ENCODE measurements at regions not wholly inside any gene's neighbourhood (a gene's known extent, or its start where the extent isn't known, plus 50 kb on each side); places are given as distances from the start of the nearest gene placed in this dataset.
"Not testable (repeated sequence)": the region's sequence is repeated elsewhere in the genome, so short reads cannot be mapped to it uniquely, and the experiment has no call there.

GRCh38 chr1:163999131-163999530, 559.9 kb upstream of the PBX1 start:
- Mint-ChIP-seq H3K27me3 (no peaks in the 10 kb centered on the region), H3K9me3 (peaks cover 70% of the 10 kb centered on the region), H3K4me1 (ENCODE audit: low read depth) (no peaks in the 10 kb centered on the region), H3K4me3 (no peak overlapping the region), H3K36me3 (ENCODE audit: low read depth) (no peaks in the 10 kb centered on the region), H3K27ac (no peak overlapping the region)
- intact Hi-C loops (cut with micrococcal nuclease) = no loop called here

DNA sequence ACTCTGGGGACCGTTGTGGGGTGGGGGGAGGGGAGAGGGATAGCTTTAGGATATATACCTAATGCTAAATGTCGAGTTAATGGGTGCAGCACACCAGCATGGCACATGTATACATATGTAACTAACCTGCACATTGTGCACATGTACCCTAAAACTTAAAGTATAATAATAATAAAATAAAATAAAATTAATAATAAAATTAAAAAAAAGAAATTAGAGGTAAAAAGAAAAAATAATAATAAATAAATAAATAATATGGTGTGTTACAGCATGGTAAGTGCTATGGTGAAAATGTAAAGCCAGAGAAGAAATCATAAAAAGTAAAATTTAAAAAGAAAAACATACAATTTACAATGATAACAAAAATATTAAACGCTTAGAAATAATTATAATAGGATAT, 552.8 kb upstream of the PBX1 start:
- H3K27ac Mint-ChIP-seq; H3K27me3 Mint-ChIP-seq; H3K4me3 Mint-ChIP-seq; H3K4me1 Mint-ChIP-seq (ENCODE audit: low read depth); H3K36me3 Mint-ChIP-seq (ENCODE audit: low read depth); intact Hi-C loops (cut with micrococcal nuclease): not testable (repeated sequence)
- H3K9me3 Mint-ChIP-seq = peaks cover 62% of the 10 kb centered on the region

GRCh38 chr1:164006621-164007020, 552.4 kb upstream of the PBX1 start:
- Mint-ChIP-seq H3K27ac (no peak overlapping the region), H3K36me3 (ENCODE audit: low read depth) (no peaks in the 10 kb centered on the region), H3K4me1 (ENCODE audit: low read depth) (no peaks in the 10 kb centered on the region), H3K4me3 (no peak overlapping the region), H3K9me3 (peaks cover 61% of the 10 kb centered on the region), H3K27me3 (no peaks in the 10 kb centered on the region)
- intact Hi-C loops (cut with micrococcal nuclease) = no loop called here

- Mint-ChIP-seq H3K27me3 (no peaks in the 10 kb centered on the region), H3K9me3 (peaks cover 11% of the 10 kb centered on the region), H3K4me1 (ENCODE audit: low read depth) (no peaks in the 10 kb centered on the region), H3K4me3 (no peak overlapping the region), H3K27ac (no peak overlapping the region), H3K36me3 (ENCODE audit: low read depth) (no peaks in the 10 kb centered on the region)
- intact Hi-C loops (cut with micrococcal nuclease) = no loop called here
These were observed 541.7 kb upstream of the PBX1 start for GRCh38 chr1:164017239-164017638.

DNA sequence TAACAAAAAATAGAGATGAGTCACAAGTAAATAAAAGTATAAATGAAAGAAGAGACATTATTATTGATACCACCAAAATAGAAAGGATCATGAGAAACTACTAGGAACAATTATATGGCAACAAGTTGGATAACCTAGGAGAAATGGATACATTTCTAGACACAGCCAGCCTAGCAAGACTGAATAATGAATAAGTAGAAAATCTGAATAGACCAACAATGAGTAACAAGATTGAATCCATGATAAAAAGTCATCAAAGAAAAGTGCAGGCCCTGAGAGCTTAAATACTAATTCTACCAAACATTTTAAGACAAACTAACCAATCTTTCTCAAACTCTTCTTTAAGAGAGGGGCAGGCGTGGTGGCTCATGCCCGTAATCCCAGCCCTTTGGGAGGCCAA, 538.6 kb upstream of the PBX1 start:
- Mint-ChIP-seq H3K36me3 (ENCODE audit: low read depth) (no peaks in the 10 kb centered on the region), H3K9me3 (peaks cover 20% of the 10 kb centered on the region), H3K27ac (no peak overlapping the region), H3K4me3 (no peak overlapping the region), H3K27me3 (no peaks in the 10 kb centered on the region), H3K4me1 (ENCODE audit: low read depth) (no peaks in the 10 kb centered on the region)
- intact Hi-C loops (cut with micrococcal nuclease) = no loop called here

DNA sequence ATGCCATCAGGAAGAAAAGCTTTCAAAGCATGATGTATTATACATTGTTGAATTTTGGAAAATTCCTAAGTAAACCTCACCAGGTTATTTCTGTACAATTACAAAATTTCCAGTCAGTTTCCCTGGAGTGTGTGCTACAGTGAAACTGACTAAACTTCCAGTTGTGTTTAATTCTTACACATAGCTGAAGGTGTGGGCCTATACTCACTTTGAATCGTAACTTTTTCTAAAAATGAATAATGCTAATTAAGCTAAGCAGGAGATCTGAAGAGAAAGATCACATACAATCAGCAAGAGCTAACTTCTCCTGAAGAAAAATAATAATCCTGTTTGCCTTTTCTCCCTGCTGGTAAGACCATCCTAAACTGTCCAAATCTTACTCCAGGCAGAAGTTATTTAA, 537.2 kb upstream of the PBX1 start:
- H3K27ac Mint-ChIP-seq = no peak overlapping the region

DNA sequence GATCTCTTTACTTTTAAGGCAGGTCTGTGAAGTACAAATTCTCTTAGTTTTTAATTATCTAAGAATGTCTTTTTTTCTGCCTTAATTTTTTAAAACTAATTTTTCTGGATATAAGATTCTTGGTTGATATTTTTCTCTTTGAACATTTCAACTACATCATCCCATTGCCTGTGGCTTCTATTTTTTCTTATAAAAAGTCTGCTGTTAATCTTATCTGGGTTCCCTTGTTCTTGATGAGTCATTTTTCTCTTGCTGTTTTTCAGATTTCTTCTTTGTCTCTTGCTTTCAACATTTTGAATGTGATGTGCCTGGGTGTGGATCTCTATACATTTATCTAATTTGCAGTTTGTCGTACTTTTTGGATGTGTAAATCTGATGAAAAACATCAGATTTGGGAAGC, 525.2 kb upstream of the PBX1 start:
- no peaks in the 10 kb centered on the region for H3K27me3 Mint-ChIP-seq
- H3K4me1 Mint-ChIP-seq (ENCODE audit: low read depth) = no peaks in the 10 kb centered on the region
- H3K36me3 Mint-ChIP-seq (ENCODE audit: low read depth) = no peaks in the 10 kb centered on the region
- H3K9me3 Mint-ChIP-seq = peaks cover 32% of the 10 kb centered on the region
- no peak overlapping the region for H3K27ac Mint-ChIP-seq
- H3K4me3 Mint-ChIP-seq = no peak overlapping the region
- intact Hi-C loops (cut with micrococcal nuclease) = no loop called here

More for the DNA sequence above, 537.2 kb upstream of the PBX1 start:
- H3K4me3 Mint-ChIP-seq = no peak overlapping the region
- no peaks in the 10 kb centered on the region for H3K4me1 Mint-ChIP-seq (ENCODE audit: low read depth)
- H3K36me3 Mint-ChIP-seq (ENCODE audit: low read depth) = no peaks in the 10 kb centered on the region
- intact Hi-C loops (cut with micrococcal nuclease) = no loop called here
- H3K27me3 Mint-ChIP-seq = no peaks in the 10 kb centered on the region
- peaks cover 22% of the 10 kb centered on the region for H3K9me3 Mint-ChIP-seq

DNA sequence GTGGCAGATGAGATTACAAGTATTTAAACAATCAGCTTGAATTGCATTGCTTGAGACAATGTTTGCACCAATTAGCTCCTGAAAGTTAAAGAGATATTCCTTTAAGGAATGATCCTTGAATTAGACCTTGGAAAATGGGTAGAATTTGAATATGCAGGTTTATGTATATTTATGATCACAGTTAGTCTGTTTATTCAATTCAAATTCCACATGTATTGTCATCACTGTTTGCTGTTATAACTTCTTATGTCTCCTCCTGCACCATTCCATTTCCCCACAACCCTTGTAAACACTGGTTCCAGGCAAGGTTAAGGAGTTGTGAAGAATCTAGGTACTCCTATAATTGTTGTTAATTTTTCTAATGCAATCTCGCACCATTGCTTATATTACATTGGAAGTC, 518.2 kb upstream of the PBX1 start:
- no peak overlapping the region for H3K4me3 Mint-ChIP-seq
- intact Hi-C loops (cut with micrococcal nuclease) = no loop called here
- H3K9me3 Mint-ChIP-seq = peaks cover 1% of the 10 kb centered on the region
- H3K4me1 Mint-ChIP-seq (ENCODE audit: low read depth) = no peaks in the 10 kb centered on the region
- H3K36me3 Mint-ChIP-seq (ENCODE audit: low read depth) = no peaks in the 10 kb centered on the region
- no peak overlapping the region for H3K27ac Mint-ChIP-seq
- H3K27me3 Mint-ChIP-seq = no peaks in the 10 kb centered on the region

- Mint-ChIP-seq H3K4me1 (ENCODE audit: low read depth) (no peaks in the 10 kb centered on the region), H3K9me3 (peaks cover 24% of the 10 kb centered on the region), H3K27me3 (no peaks in the 10 kb centered on the region), H3K27ac (no peak overlapping the region), H3K4me3 (no peak overlapping the region), H3K36me3 (ENCODE audit: low read depth) (no peaks in the 10 kb centered on the region)
- intact Hi-C loops (cut with micrococcal nuclease) = no loop called here
These were observed 507.2 kb upstream of the PBX1 start for GRCh38 chr1:164051782-164052181.

- intact Hi-C loops (cut with micrococcal nuclease) = no loop called here
- Mint-ChIP-seq H3K27me3 (no peaks in the 10 kb centered on the region), H3K4me1 (ENCODE audit: low read depth) (no peaks in the 10 kb centered on the region), H3K4me3 (no peak overlapping the region), H3K27ac (no peak overlapping the region), H3K36me3 (ENCODE audit: low read depth) (no peaks in the 10 kb centered on the region), H3K9me3 (peaks cover 24% of the 10 kb centered on the region)
These were observed 504.7 kb upstream of the PBX1 start for GRCh38 chr1:164054331-164054730.

DNA sequence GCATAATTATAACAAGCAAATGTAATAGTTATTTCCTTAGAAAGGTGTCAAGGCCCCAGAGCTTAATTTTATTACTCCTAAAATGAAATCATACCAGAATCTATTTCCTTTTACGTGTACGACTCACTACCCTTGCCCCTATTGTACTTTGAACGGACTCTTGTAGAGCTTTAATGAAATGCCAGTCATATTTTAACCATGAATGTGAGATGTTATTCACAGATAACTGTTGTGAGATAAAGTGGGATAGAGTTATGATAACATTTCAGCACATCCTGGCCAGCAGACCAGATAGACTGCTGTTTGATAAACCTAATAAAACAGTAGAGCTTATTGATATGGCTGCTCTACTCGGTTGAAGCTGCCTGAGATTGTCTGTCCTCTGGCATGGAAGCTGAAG, 500.8 kb upstream of the PBX1 start:
- no peaks in the 10 kb centered on the region for H3K4me1 Mint-ChIP-seq (ENCODE audit: low read depth)
- H3K9me3 Mint-ChIP-seq = peaks cover 21% of the 10 kb centered on the region
- no peaks in the 10 kb centered on the region for H3K27me3 Mint-ChIP-seq
- no peak overlapping the region for H3K27ac Mint-ChIP-seq
- no peaks in the 10 kb centered on the region for H3K36me3 Mint-ChIP-seq (ENCODE audit: low read depth)
- H3K4me3 Mint-ChIP-seq = no peak overlapping the region
- intact Hi-C loops (cut with micrococcal nuclease) = no loop called here

GRCh38 chr1:164061528-164061927, 497.5 kb upstream of the PBX1 start:
- intact Hi-C loops (cut with micrococcal nuclease) = no loop called here
- H3K36me3 Mint-ChIP-seq (ENCODE audit: low read depth) = no peaks in the 10 kb centered on the region
- H3K9me3 Mint-ChIP-seq = peaks cover 12% of the 10 kb centered on the region
- no peak overlapping the region for H3K27ac Mint-ChIP-seq
- H3K27me3 Mint-ChIP-seq = no peaks in the 10 kb centered on the region
- no peaks in the 10 kb centered on the region for H3K4me1 Mint-ChIP-seq (ENCODE audit: low read depth)
- H3K4me3 Mint-ChIP-seq = no peak overlapping the region

- H3K4me1 Mint-ChIP-seq (ENCODE audit: low read depth) = no peaks in the 10 kb centered on the region
- H3K27me3 Mint-ChIP-seq = no peaks in the 10 kb centered on the region
- H3K9me3 Mint-ChIP-seq = peaks cover 27% of the 10 kb centered on the region
- H3K4me3 Mint-ChIP-seq = no peak overlapping the region
- intact Hi-C loops (cut with micrococcal nuclease) = no loop called here
- H3K36me3 Mint-ChIP-seq (ENCODE audit: low read depth) = no peaks in the 10 kb centered on the region
- H3K27ac Mint-ChIP-seq = no peak overlapping the region
These were observed 494.5 kb upstream of the PBX1 start for GRCh38 chr1:164064501-164064900.

GRCh38 chr1:164071288-164071687, 487.7 kb upstream of the PBX1 start:
- Mint-ChIP-seq H3K9me3 (peaks cover 64% of the 10 kb centered on the region), H3K27me3 (no peaks in the 10 kb centered on the region), H3K4me1 (ENCODE audit: low read depth) (no peaks in the 10 kb centered on the region), H3K4me3 (no peak overlapping the region), H3K36me3 (ENCODE audit: low read depth) (no peaks in the 10 kb centered on the region), H3K27ac (no peak overlapping the region)
- intact Hi-C loops (cut with micrococcal nuclease) = no loop called here

DNA sequence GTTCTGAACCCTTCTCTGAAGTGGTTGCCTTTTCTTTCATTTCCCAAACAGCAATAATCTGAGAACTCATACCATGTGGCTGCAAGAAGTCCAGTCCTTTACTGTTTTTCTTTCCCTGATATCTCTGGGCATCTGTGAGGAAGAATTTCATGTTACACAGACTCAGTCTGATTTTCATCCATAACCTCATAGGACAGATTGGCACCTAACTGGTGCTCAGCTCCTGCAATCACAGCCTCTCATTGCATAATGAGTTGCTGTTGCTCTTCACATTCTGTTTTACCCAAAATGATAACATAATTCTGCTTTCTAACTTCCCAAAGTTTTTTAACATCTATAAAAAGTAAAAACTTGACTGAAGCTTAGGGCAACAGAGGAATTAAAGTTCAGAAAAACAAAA, 472.2 kb upstream of the PBX1 start:
- Mint-ChIP-seq H3K36me3 (ENCODE audit: low read depth) (no peaks in the 10 kb centered on the region), H3K27ac (no peak overlapping the region), H3K9me3 (no peaks in the 10 kb centered on the region), H3K4me3 (no peak overlapping the region), H3K4me1 (ENCODE audit: low read depth) (no peaks in the 10 kb centered on the region), H3K27me3 (no peaks in the 10 kb centered on the region)
- intact Hi-C loops (cut with micrococcal nuclease) = no loop called here

Data from dendritic cell treated with granulocyte-macrophage colony-stimulating factor and Interleukin-4, amounts not matched to agents 40 ng/mL and 50 ng/mL, for 4 days (primary cell).